Neural cell (in vitro differentiated cells): ENCODE measurements at regions not wholly inside any gene's neighbourhood (a gene's known extent, or its start where the extent isn't known, plus 50 kb on each side); places are given as distances from the start of the nearest gene placed in this dataset.

Source experiments
- H2AFZ ChIP-seq: fragments of 200-600, 300-800 bp; sonication (generic), shearing (Covaris generic); 2 replicates; pipeline ENCODE4 v1.6.0; 2014; ENCODE audit warnings: low read depth, mild to moderate bottlenecking, antibody characterized with exemption, low read length, moderate library complexity
- H3F3A ChIP-seq: fragments of 200-600 bp; shearing (Covaris generic); 2 replicates; pipeline ENCODE4 v1.6.1; 2016; ENCODE audit warnings: mild to moderate bottlenecking, moderate library complexity, mixed read lengths, antibody characterized with exemption, low read length; ENCODE audit not compliant: insufficient read depth, poor library complexity, severe bottlenecking
- H3K27ac ChIP-seq: fragments of 200-600, 300-800 bp; sonication (generic), shearing (Covaris generic); 2 replicates; pipeline ENCODE4 v1.5.1; 2014; ENCODE audit warnings: mild to moderate bottlenecking, low read length, moderate library complexity
- H3K27me3 ChIP-seq: fragments of 300-800, 200-600 bp; sonication (generic), shearing (Covaris generic); 2 replicates; pipeline ENCODE4 v1.6.0; 2014; ENCODE audit warnings: mild to moderate bottlenecking, low read depth, low read length, moderate library complexity; ENCODE audit not compliant: insufficient read depth
- H3K36me3 ChIP-seq: fragments of 300-800, 200-600 bp; sonication (generic), shearing (Covaris generic); 2 replicates; pipeline ENCODE4 v1.5.1; 2014; ENCODE audit warnings: mild to moderate bottlenecking, antibody characterized with exemption, low read length, moderate library complexity; ENCODE audit not compliant: insufficient read depth
- H3K4me2 ChIP-seq: fragments of 300-800, 200-600 bp; sonication (generic), shearing (Covaris generic); 2 replicates; pipeline ENCODE4 v1.6.0; 2014; ENCODE audit warnings: mild to moderate bottlenecking, low read length
- H3K4me3 ChIP-seq: fragments of 300-800, 200-600 bp; sonication (generic), shearing (Covaris generic); 2 replicates; pipeline ENCODE4 v1.5.1; 2014; ENCODE audit warnings: mild to moderate bottlenecking, low read length, moderate library complexity
- H3K79me2 ChIP-seq: fragments of 200-600 bp; shearing (Covaris generic); replicated peaks from 2 replicates; pipeline ENCODE4 v1.6.0; 2014; ENCODE audit warnings: mild to moderate bottlenecking, low read length, moderate library complexity; ENCODE audit not compliant: insufficient read depth
- H3K9ac ChIP-seq: fragments of 300-800, 200-600 bp; sonication (generic), shearing (Covaris generic); 2 replicates; pipeline ENCODE4 v1.6.1; 2016; ENCODE audit warnings: mild to moderate bottlenecking, low read length, mixed read lengths
- H3K9me2 ChIP-seq: fragments of 200-600 bp; shearing (Covaris generic); 2 replicates; pipeline ENCODE4 v1.6.1; 2016; ENCODE audit warnings: mild to moderate bottlenecking, low read length, mixed read lengths; ENCODE audit not compliant: insufficient read depth
- H3K9me3 ChIP-seq: fragments of 200-600, 300-800 bp; sonication (generic), shearing (Covaris generic); 2 replicates; pipeline ENCODE4 v1.6.1; 2016; ENCODE audit warnings: mild to moderate bottlenecking, mixed run types, low read length, moderate library complexity, mixed read lengths
- H4K20me1 ChIP-seq: fragments of 200-600 bp; shearing (Covaris generic); 2 replicates; pipeline ENCODE4 v1.6.1; 2016; ENCODE audit warnings: mild to moderate bottlenecking, mixed run types; ENCODE audit not compliant: insufficient read depth
- EP300 ChIP-seq: fragments of 450-650 bp; conservative IDR thresholded peaks from 2 replicates; pipeline ENCODE4 v1.6.1; 2014; ENCODE audit warnings: antibody characterized with exemption, mild to moderate bottlenecking, moderate library complexity; ENCODE audit not compliant: poor library complexity, severe bottlenecking
- EZH2 ChIP-seq: fragments of 200-600, 300-800 bp; shearing (Covaris generic), sonication (generic); IDR thresholded peaks from 2 replicates; pipeline ENCODE4 v1.6.1; 2014; ENCODE audit warnings: antibody characterized with exemption, low read length, borderline replicate concordance, mild to moderate bottlenecking; ENCODE audit not compliant: insufficient read depth, poor library complexity, severe bottlenecking
- MXI1 ChIP-seq: fragments of 450-650 bp; conservative IDR thresholded peaks from 2 replicates; pipeline ENCODE4 v1.6.1; 2014; ENCODE audit warnings: antibody characterized with exemption, mild to moderate bottlenecking; ENCODE audit not compliant: poor library complexity, severe bottlenecking
- POLR2AphosphoS5 ChIP-seq: IDR thresholded peaks from 2 replicates; pipeline ENCODE4 v1.6.1; 2012
- RAD21 ChIP-seq: fragments of 450-650 bp; conservative IDR thresholded peaks from 2 replicates; pipeline ENCODE4 v1.6.1; 2014; ENCODE audit warnings: antibody characterized with exemption, mild to moderate bottlenecking, moderate library complexity
- SMC3 ChIP-seq: fragments of 450-650 bp; conservative IDR thresholded peaks from 2 replicates; pipeline ENCODE4 v1.6.1; 2014; ENCODE audit warnings: antibody characterized with exemption, mild to moderate bottlenecking, moderate library complexity; ENCODE audit not compliant: poor library complexity
- TAF1 ChIP-seq: IDR thresholded peaks from 2 replicates; pipeline ENCODE4 v1.6.1; 2012; ENCODE audit warnings: low read depth
- TF ChIP-seq, protein P1 (sequence below): fragments of 450-650 bp; IDR thresholded peaks from 2 replicates; pipeline ENCODE4 v1.5.1; 2014; ENCODE audit warnings: antibody characterized with exemption, mild to moderate bottlenecking, moderate library complexity; ENCODE audit not compliant: poor library complexity, severe bottlenecking
- TF ChIP-seq, protein P2 (sequence below): IDR thresholded peaks from 2 replicates; pipeline ENCODE4 v1.6.1; 2012; ENCODE audit warnings: borderline replicate concordance

DNA sequence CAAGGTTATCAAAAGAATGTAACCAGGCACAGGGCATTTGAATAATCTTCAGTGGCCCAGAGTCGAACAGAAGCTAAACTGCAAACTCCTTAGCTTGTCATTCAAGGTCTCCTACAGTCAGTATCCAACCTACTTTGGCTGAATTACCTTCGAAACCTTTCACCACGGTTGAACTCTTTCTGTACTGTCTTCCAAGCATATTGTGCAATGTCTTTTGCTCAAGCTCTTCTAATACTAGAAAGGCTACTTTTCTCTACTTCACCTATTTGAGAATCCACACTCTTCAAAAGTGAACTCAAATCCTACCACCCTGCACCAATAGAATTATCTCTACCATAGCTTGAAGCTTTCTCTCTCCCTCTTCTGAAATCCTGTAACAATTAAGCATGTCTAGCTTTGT, 142.9 kb downstream of the NR4A2 start:
- Histone ChIP-seq H3K9ac (no peak overlapping the region), H3K79me2 (no peaks in the 10 kb centered on the region), H3K27me3 (no peaks in the 10 kb centered on the region), H3K9me2 (no peaks in the 10 kb centered on the region), H3K4me3 (no peak overlapping the region), H3K4me2 (no peak overlapping the region), H4K20me1 (no peaks in the 10 kb centered on the region), H3F3A (no peaks in the 10 kb centered on the region), H3K9me3 (no peaks in the 10 kb centered on the region), H2AFZ (no peak overlapping the region), H3K27ac (no peak overlapping the region), H3K36me3 (no peaks in the 10 kb centered on the region)
- TF ChIP-seq POLR2AphosphoS5 (no peak), TAF1 (no peak), SMC3 (no peak), RAD21 (no peak), EP300 (no peak), MXI1 (no peak), EZH2 (no peak)
- TF ChIP-seq, protein P1, sequence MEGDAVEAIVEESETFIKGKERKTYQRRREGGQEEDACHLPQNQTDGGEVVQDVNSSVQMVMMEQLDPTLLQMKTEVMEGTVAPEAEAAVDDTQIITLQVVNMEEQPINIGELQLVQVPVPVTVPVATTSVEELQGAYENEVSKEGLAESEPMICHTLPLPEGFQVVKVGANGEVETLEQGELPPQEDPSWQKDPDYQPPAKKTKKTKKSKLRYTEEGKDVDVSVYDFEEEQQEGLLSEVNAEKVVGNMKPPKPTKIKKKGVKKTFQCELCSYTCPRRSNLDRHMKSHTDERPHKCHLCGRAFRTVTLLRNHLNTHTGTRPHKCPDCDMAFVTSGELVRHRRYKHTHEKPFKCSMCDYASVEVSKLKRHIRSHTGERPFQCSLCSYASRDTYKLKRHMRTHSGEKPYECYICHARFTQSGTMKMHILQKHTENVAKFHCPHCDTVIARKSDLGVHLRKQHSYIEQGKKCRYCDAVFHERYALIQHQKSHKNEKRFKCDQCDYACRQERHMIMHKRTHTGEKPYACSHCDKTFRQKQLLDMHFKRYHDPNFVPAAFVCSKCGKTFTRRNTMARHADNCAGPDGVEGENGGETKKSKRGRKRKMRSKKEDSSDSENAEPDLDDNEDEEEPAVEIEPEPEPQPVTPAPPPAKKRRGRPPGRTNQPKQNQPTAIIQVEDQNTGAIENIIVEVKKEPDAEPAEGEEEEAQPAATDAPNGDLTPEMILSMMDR, result no peak
- TF ChIP-seq, protein P2, sequence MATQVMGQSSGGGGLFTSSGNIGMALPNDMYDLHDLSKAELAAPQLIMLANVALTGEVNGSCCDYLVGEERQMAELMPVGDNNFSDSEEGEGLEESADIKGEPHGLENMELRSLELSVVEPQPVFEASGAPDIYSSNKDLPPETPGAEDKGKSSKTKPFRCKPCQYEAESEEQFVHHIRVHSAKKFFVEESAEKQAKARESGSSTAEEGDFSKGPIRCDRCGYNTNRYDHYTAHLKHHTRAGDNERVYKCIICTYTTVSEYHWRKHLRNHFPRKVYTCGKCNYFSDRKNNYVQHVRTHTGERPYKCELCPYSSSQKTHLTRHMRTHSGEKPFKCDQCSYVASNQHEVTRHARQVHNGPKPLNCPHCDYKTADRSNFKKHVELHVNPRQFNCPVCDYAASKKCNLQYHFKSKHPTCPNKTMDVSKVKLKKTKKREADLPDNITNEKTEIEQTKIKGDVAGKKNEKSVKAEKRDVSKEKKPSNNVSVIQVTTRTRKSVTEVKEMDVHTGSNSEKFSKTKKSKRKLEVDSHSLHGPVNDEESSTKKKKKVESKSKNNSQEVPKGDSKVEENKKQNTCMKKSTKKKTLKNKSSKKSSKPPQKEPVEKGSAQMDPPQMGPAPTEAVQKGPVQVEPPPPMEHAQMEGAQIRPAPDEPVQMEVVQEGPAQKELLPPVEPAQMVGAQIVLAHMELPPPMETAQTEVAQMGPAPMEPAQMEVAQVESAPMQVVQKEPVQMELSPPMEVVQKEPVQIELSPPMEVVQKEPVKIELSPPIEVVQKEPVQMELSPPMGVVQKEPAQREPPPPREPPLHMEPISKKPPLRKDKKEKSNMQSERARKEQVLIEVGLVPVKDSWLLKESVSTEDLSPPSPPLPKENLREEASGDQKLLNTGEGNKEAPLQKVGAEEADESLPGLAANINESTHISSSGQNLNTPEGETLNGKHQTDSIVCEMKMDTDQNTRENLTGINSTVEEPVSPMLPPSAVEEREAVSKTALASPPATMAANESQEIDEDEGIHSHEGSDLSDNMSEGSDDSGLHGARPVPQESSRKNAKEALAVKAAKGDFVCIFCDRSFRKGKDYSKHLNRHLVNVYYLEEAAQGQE, result no peak

DNA sequence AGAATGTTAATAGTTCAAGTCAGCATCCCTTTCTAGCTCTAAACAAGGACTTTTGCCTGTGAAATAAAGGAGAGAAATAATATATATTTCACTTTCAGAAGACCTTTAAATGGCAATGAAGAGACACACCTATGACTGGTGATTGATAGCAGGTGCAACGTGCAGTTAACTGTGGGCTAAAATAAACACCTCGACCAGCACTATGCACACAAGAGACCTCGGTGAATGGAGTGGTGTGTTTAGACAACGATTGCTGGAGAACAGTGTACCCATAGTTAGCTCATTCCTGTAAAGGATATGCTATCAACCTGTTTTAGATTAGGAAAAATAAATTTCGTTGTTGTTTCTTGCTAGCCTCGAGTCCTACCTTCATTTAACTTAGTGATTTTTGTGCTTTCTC, 143.4 kb downstream of the NR4A2 start:
- no peaks in the 10 kb centered on the region for H3K79me2 ChIP-seq
- H2AFZ ChIP-seq, result no peak overlapping the region
- no peak overlapping the region for H3K4me3 ChIP-seq
- no peaks in the 10 kb centered on the region for H4K20me1 ChIP-seq
- H3K9me2 ChIP-seq, result no peaks in the 10 kb centered on the region
- H3K4me2 ChIP-seq, result no peak overlapping the region
- no peaks in the 10 kb centered on the region for H3K9me3 ChIP-seq
- no peaks in the 10 kb centered on the region for H3F3A ChIP-seq
- H3K36me3 ChIP-seq, result no peaks in the 10 kb centered on the region
- H3K9ac ChIP-seq, result no peak overlapping the region
- H3K27me3 ChIP-seq, result no peaks in the 10 kb centered on the region
- H3K27ac ChIP-seq, result no peak overlapping the region
- no peak for TF ChIP-seq TAF1
- TF ChIP-seq POLR2AphosphoS5, result no peak
- TF ChIP-seq, protein P1, result no peak
- no peak for TF ChIP-seq SMC3
- TF ChIP-seq RAD21, result no peak
- TF ChIP-seq, protein P2, result no peak
